Loucy (cell line): ENCODE measurements at regions not wholly inside any gene's neighbourhood (a gene's known extent, or its start where the extent isn't known, plus 50 kb on each side); places are given as distances from the start of the nearest gene placed in this dataset.

ENCODE experiments used
- EZH2phosphoT487 ChIP-seq: fragments of 200-600 bp; IDR thresholded peaks from 2 replicates; pipeline ENCODE4 v1.6.1; 2018; ENCODE audit warnings: antibody characterized with exemption, mild to moderate bottlenecking, moderate library complexity, borderline replicate concordance
- TF ChIP-seq, protein P1 (sequence below): fragments of 200-600 bp; sonication (generic); conservative IDR thresholded peaks from 2 replicates; pipeline ENCODE4 v1.5.1; 2014; ENCODE audit warnings: mild to moderate bottlenecking, antibody characterized with exemption, low read length

DNA sequence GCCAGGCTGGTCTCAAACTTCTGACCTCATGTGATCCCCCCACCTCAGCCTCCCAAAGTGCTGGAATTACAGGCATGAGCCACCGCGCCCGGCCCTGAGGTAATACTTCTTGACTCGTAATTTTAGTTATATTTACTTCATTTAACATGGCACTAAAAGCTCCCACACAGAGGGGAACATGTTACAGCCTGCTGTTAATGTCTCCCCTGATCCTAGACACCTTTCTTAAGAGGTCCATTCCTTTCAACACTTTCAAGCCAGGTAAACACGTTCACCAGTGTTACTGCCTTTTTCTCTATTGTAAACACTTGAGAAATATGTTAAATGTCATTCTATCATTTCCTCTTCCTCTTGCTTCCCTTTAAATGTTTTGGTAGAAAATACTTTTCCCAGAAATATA is 161.4 kb downstream of the METTL4 start:
- TF ChIP-seq, protein P1, sequence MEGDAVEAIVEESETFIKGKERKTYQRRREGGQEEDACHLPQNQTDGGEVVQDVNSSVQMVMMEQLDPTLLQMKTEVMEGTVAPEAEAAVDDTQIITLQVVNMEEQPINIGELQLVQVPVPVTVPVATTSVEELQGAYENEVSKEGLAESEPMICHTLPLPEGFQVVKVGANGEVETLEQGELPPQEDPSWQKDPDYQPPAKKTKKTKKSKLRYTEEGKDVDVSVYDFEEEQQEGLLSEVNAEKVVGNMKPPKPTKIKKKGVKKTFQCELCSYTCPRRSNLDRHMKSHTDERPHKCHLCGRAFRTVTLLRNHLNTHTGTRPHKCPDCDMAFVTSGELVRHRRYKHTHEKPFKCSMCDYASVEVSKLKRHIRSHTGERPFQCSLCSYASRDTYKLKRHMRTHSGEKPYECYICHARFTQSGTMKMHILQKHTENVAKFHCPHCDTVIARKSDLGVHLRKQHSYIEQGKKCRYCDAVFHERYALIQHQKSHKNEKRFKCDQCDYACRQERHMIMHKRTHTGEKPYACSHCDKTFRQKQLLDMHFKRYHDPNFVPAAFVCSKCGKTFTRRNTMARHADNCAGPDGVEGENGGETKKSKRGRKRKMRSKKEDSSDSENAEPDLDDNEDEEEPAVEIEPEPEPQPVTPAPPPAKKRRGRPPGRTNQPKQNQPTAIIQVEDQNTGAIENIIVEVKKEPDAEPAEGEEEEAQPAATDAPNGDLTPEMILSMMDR: no peak
- TF ChIP-seq EZH2phosphoT487: no peak
